Adrenal gland (tissue), 5 donors: ENCODE measurements at regions not wholly inside any gene's neighbourhood (a gene's known extent, or its start where the extent isn't known, plus 50 kb on each side); places are given as distances from the start of the nearest gene placed in this dataset.

Experiments
- CTCF ChIP-seq, 6 experiments: fragments of 450-650 bp in 4 of 6; fragments of 200-600 bp in 2 of 6; sonication (generic) in 1 of 6; IDR thresholded peaks; 1 replicate in 5 of 6; 2 replicates in 1 of 6; pipeline versions ENCODE4 v1.5.1 to v1.8.0; 2016 to 2021; ENCODE audit warnings: antibody characterized with exemption in 6 of 6, mild to moderate bottlenecking in 2 of 6, moderate library complexity in 1 of 6
- POLR2A ChIP-seq, 2 donors: fragments of 450-650 bp; IDR thresholded peaks; one replicate each; pipeline ENCODE4 v1.6.1; 2017; ENCODE audit warnings: antibody characterized with exemption in 2 of 2, mild to moderate bottlenecking in 2 of 2, moderate library complexity in 1 of 2
- donor health status: DM: no; HTN: no; CAD: no.

- TF ChIP-seq CTCF (IDR thresholded peaks at IDR 0.05), result no peak
- no peak for TF ChIP-seq POLR2A (IDR thresholded peaks at IDR 0.05)
Observed at GRCh38 chr5:28253431-28253830, 1215.0 kb upstream of the CDH9 start.
